Fibroblast of lung (primary cell): ENCODE measurements at regions not wholly inside any gene's neighbourhood (a gene's known extent, or its start where the extent isn't known, plus 50 kb on each side); places are given as distances from the start of the nearest gene placed in this dataset.
"Not testable (repeated sequence)": the region's sequence is repeated elsewhere in the genome, so short reads cannot be mapped to it uniquely, and the experiment has no call there.

Experiments used
- CTCF ChIP-seq, 2 donors: IDR thresholded peaks in 1 of 2; conservative IDR thresholded peaks in 1 of 2; 1 replicate in 1 of 2; 2 replicates in 1 of 2; pipeline ENCODE4 v1.5.1; 2011 to 2012; ENCODE audit warnings: low read length in 2 of 2, control low read depth in 1 of 2, inconsistent platforms in 1 of 2, low read depth in 1 of 2, mild to moderate bottlenecking in 1 of 2
- EZH2 ChIP-seq: IDR thresholded peaks from 2 replicates; pipeline ENCODE4 v1.5.1; 2012; ENCODE audit warnings: low read length, control low read depth, mild to moderate bottlenecking; ENCODE audit errors: missing control alignments

GRCh38 chr7:112979055-112979454, 107.6 kb downstream of the GPR85 start:
- TF ChIP-seq CTCF (conservative IDR thresholded peaks at IDR 0.05 in 1 of 2, IDR thresholded peaks at IDR 0.05 in 1 of 2; ENCODE audit: low read depth in 1 of 2, low read length in 2 of 2); EZH2: not testable (repeated sequence)
